HG03280 (cell line): ENCODE measurements at regions not wholly inside any gene's neighbourhood (a gene's known extent, or its start where the extent isn't known, plus 50 kb on each side); places are given as distances from the start of the nearest gene placed in this dataset.

ENCODE experiments used
- ATAC-seq: cut with Tn5 transposase; IDR thresholded peaks from one replicate; pipeline ENCODE4 v1.9.1; 2021; ENCODE audit warnings: mild to moderate bottlenecking, moderate library complexity; ENCODE audit not compliant: unreplicated experiment

DNA sequence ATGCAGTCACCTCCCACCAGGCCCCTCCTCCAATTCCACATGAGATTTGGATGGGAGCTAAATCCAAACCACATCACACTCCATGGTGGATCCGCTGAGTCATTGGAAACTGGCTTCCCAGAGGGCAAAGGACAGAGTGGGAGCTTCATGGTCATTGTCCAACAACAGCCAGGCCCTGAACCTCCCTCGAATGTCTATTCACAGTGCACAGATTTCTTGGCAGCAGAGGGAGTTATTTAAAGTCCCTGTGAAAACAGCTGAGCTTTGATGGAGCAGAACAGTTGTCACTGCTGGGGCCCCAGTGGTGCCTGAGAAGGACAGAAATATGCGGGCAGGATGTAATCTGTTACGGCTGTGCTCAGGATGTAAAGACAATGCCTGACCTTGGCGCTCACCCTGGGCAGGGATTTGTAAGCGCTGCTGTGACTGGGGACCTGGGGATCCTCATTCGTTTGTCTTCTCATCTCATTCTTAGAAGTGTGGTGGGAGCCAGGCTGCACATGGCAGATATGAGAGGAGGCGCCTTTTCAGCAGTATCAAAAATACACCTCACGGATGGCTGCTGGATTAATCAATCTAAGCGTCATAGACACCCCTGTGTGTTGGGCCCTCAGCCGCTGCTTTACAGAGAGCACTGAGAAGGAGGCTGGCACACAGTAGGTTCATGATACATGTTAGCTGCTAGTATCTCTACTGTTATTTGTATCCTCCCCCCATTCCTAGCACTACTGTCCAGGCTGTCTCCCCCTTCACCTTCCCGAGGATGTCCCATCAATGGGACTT lies 439.4 kb downstream of the PTPRU start:
- ATAC-seq, result no peak

DNA sequence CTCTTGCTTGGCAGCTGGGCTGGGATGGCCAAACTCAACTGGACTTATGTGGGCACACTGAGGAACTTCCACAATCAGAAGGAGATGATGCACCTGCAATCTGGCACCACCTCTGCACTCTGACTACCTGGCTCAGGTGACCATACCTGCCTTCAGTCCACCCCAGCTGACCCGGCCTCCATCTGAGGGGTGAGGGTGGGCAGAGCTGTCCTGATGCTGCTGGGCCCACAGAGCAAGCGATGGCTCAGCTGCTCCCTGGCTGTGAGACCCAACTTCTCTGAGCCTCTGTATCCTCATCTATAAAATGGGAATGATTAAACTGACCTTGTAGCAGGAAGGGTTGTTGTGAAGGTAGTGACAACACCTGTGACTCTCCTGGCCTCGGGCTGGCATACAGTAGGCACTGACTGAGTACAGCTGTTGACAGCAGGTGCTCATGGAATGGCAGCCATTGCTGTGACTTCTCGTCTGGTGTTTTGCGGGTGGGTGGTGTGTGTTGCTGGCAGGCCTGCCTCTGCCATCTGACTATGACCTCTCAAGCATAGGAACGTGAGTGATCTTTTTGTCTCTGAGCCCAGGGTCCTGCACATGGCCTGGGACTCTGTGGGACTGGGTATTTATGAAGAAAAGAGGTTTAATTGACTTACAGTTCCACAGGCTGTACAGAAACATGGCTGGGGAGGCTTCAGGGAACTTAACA lies 438.5 kb downstream of the PTPRU start:
- no peak for ATAC-seq

DNA sequence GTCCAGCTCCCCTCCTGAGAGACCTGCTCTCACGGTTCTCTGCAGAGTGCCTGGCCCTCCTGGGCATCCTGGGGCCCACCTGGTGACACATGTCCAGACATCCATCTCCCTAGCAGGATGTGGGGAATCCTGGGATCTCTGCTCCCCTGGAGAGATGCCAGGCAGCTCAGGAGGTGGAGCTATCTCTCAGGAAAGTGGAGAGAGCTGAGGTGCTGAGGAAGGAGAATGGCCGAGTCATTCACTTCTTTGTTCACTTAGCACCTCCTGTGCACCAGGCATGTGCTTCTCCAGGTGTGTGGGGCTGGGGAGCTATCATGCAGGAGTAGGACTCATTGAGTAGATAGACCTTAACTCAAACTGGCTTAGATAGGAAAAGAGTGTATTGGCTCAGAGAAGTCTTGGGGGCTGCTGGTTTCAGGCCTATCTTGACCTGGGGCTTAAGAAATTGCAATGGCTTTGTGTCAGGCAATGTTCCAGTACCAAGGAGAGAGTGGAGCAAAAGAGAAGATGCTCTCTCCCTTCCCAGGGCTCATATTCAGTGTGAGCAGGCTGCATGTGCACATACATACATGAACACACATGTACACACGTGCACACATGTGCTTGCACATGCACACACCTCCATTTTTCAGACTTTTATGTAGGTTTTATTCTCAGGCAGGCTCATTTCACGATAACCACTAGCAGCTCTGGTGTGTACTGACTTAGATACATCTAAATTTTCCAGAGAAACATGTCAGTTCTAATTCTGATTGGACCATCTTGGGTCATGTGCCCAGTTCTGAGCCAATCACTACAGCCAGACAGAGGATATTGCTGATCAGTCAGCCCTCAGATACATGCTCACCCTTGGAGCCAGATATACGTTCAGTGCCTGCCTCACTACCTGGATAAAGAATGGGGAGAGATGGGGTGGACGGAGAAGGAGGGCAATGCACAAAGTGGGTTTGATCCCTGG lies 437.6 kb downstream of the PTPRU start:
- ATAC-seq, result no peak

DNA sequence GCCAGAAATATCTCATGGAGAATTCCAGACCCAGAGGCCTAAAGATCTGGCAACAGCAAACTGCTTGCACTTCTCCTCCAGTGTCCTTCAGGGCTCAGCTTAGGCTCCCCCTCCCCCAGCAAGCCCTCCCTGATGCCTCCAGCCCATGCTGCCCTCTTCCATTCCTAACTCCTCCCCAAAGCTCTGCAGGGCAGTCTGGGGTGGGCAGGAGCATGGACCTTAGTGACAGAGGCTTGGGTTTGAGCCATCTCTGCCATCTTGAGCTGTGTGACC lies 436.8 kb downstream of the PTPRU start:
- ATAC-seq, result no peak

DNA sequence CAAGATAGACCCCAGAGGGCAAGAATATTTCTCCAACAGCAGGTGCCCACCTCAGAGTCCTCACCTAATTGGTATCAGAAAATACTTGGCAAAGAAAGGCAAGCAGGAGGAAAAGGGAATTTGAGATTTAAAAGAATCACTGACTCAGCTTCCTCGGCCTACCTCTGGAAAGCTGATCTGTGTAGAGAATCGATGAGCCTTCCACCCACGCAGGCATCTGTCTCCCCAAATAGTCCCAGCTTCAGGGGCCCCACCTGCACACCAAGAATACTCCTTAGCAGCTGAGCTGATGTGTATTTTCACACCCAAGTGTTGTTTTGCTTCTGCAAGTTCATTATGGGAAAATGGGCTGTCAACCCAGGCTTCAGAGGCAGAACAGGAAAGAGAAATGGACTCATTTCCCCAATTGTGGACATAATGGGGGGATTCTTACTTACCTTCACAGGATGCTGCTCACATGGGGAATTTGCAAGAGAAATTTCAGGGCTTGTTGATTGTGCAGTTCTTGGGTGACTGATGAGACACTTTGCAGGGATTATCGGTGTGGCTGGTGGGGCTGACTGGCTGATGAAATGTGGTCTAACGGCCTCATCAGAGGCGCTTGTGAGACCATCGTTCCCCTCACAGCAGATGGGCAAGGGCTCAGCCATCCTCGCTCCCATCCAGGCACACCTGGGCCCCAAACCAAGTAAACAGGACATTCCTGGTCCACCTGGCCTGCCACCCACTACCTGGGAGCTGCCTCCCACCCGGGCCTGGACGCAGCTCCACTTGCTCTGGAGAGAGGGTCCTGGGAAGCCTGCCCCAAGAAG lies 436.3 kb downstream of the PTPRU start:
- no peak for ATAC-seq

DNA sequence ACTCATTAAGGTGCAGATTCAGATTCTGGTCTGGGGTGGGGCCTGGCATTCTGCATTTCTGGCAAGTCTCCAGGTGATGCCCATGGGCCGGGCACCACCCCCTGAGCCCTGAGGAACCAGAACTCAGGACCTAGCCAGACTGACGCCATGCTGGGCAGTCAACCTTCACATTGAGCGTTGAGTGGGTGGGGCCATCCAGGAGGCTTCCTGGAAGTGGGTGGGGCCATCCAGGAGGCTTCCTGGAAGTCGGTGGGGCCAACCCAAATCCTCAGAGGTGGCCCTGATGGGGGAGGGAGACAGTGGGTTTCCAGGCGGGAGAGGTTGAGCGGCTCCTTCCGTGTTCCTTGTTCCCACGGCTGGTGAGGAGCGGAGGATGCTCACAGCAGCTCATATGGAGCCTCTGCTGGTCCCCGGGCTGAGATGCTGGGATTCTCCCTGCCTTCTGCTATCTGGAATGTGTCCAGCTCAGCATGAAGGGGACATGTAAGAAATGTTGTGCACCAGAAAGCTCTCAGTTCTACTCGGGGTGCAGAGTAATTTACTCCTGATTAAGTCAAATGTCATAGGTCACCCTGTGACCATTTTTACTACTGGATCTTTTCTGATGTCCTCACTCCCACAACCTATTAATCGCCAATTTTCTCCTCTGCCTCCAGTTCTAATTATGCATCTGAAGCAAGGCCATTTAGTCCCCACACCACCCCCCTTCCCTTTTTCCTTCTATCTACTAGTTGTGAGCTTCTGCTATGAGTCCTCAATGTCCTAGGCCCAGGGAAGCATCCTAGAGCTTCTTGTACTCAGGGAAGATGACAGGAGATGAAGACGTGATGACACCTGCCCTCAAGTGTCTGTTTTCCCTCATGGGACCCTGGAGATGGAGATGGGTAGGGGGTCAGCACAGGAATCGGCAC lies 435.4 kb downstream of the PTPRU start:
- ATAC-seq, result no peak

DNA sequence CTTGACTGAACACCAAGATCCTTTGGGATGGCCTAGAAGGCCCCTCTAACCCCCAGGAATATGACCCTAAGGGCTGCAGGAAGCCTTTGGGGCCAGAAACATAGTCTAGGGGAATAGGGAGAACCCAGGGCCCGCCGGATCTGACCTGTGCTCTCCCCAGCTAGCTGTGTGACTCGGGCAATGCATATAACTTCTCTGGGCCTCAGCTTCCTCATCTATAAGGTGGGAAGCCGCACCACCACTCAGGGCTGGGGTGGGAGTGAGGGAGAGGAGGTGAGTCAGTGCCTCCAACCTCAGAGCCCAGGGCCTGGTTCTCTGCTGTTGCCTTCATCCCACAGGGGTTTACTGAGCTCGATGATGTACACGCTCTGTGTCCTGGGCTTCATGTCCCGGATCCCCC lies 434.4 kb downstream of the PTPRU start:
- no peak for ATAC-seq

DNA sequence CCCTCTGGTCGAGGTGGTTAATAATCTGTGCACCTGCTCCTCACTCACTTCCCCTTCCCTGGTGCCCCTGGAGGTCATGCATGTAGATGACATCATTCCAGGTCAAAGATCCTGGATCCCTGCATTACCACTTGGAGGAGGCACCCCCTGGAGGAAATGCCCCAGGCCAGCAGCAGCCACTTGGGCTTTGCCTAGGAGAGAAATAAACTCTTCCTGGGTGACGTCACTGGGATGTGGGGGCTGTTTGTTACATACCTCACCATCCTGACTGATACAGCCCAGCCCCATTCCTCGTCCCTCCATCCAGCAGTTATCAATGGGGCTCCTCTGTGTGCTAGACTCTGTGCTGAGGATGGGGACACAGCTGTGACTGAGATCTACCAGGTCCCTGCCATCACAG lies 433.6 kb downstream of the PTPRU start:
- ATAC-seq, result no peak

DNA sequence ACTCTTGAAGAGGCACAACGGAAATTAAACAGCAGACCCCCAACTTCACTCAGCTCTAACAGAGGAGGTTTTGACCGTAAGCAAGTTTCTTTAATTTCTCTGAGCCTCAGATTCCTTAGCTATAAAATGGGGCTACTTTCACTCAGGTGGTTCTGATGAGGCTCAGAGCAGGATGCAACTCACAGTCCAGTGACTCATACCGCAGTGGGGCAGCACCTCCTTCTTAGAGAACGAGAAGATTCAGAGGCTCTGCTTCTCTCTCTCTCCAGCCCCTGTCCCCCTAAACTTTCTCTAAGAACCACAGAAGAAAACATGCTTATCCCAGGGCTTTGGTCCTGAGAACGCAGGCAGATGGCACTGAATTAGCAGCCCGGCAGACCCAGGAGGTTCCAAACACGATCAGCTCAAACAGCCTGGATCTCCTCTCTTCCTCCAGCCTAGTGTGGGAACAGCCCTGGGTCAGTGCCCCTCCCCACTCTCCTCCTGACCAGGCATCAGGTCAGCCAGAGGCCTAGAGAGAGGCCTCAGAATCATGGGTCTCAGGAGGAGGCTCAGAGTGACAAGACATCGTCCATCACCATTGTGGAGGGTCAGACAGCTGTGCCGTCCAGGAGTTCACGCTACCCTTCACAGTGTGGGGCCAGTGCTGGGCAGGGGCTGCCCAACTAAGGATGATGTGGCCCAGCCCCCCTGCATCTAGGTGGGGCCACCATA lies 433.0 kb downstream of the PTPRU start:
- no peak for ATAC-seq

DNA sequence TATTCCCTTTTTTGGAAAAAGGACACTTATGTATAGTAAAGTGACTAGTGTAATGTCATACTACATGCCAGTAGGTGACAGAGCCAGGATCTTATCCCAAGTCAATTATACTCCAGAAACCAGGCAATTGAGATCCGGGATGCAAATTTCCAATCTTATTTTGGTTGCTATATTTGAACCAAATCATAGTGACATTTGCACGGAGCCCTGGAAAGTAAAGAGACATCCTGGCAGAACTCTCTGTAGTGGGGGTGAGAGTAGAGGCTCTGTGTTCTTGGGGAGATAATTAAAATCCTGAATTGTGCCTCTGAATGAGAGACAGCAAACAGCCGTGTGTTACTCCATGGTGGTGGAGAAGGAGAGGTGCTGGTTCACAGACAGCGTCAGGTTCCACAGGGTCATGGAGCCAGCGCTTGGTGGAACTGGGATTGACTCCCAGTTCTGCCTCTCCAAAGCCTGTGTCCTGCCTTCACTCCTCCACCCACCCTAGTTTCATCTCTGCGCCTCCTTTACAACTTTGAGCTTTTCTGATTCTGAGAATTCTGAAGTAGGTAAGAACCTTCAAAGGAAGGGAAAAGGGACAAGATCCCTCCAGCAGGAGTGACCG lies 432.3 kb downstream of the PTPRU start:
- no peak for ATAC-seq

DNA sequence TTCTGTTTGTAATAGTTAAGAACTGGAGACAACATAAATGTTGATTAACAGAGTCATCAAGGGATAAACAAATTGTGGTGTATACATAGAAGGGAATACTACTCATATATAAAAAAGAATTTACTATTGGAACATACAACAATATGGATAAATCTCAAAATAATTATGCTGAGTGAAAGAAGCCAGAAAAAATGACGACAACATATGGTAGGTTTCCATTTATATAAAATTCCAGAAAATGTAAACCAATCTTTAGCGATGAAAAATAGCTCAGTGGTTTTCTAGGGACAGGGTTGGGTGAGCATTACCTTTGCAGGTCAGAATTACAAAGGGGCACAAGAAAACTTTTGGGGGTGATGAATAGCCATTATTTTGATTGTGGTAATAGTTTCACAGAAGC lies 431.6 kb downstream of the PTPRU start:
- no peak for ATAC-seq

DNA sequence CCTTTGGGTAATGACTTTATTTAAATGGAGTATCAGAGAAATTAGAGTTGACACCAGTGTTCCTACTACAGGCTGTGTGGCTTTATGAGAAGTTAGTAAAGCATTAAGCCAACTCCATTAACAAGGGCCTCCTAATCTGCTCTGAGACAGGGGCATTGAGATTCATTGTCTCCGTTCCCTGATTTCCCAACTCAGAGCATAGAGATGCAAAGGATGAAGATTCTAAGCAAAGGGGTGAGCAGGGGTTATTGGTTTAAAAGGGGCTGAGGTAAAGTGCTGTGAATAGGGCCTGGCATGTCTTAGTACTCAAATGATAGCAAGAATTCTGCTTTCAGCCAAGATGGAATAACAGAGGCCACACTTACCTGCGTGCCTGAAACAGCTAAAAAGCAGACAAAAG lies 428.4 kb downstream of the PTPRU start:
- ATAC-seq, result no peak

DNA sequence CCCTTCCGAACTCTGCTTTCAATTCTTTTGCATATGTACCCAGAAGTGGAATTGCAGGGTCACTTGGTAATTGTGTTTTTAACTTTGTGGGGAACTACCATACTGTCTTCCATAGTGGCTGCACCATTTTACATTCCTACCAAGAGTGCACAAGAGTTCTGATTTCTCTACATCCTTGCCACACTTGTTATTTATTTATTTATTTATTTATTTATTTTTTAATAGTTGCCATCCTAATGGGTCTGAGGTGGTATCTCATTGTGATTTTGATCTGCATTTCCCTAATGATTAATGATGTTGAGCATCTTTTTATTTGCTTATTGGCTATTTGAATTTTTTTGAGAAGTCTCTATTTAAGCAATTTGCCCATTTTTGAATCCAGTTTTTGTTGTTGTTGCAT lies 422.4 kb downstream of the PTPRU start:
- ATAC-seq, result no peak

DNA sequence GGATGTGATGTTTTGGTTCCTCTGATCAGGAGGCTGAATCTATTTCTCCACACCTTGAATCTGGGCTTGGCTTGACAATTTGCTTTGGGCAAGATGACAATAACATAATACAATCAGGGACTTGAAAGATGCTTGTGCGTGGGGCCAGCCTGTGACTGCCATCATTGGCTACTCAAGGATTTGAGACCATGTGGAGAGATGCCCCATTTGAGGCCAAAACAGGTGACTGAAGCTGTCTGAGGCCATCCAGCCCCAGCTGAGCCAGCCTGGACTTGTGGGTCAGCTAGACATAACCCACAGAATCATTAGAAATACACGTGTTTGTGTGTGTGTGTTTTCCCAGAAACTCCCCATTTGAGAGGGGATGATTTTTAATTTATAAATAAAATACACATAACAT lies 421.5 kb downstream of the PTPRU start:
- no peak for ATAC-seq

DNA sequence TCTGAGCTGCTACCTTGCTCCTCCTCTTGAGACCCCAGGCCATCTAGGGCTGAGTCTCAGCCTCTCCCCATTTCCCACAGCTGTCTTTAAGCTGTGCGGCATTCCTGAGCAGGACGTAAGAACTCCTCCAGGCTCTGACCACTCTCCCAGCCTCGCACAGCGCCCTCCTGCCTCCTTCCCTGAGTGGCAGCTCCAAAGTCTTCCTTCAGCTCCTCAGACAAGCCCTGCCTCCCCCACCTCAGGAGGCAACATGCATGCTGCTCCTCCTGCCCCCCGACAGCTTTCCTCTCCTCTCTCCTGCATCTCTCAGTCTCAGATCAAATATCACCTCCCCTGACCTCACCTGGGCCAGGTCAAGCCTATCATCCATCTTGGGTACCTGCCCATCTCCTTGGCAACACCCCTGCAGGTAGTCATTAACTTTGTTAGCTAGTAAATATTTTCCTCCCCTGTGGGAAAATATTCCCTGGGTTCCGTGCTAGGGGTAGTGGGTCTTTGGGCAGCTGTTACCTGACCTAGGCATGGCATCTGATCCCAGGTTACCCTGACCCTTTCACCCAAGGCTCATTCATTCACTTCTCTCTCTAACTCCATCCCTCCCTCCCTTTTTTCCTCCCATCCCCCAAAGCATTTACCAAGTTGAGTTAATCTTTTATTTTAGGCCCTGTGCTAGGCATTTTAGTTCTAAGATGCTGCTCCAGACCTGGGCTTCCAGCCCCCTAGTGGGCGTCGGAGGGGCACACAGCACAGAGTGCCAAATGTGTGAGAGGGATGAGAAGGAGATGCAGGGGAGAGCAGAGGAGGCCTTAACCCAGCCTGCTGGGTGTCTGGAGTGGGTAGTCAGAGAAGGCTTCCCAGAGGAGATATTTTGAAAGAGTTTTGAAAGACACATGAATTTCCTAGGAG lies 419.9 kb downstream of the PTPRU start:
- ATAC-seq, result no peak

DNA sequence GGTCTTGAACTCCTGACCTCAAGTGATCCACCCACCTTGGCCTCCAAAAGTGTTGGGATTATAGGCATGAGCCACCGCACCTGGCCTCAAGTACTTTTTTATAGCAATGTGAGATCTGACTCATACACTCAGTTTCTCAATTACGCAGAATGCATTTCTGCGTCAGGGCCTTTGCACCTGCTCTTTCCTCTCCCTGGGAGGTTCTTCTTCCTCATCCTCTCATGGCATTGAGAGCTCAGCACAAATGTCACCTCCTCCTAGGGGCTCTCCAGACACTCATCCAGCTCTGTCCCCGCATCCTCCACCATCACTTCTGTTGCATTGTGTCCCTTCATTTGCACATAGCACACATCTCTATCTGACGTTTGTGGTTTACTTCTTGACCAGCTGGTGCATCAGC lies 418.8 kb downstream of the PTPRU start:
- no peak for ATAC-seq

DNA sequence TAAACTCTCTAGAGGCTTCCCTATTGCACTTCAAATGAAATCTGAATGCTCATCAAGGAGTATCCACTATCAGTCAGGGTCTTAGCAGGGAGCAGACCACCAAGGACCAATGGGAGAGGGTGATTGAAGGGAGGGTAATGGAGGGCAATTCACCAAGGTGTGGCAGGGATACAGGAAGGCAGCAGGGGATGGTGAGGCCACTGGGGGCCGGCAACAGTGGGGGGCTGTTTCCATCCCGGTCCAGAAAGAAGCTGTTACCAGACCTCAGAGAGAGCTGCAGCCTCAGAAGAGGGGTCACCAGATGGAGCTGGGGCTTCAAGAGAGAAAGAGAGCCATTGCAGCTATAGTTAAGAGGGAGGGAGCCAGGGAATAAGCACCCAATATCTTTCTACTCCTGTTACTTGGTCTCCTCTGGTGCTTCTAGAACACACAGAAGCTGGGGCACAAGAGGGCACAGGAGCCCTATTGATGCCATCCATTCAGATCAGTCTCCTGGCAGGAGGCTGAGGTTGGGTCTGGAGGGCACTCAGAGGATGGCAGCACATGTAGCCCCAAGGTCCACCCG lies 417.6 kb downstream of the PTPRU start:
- no peak for ATAC-seq
